H9 (cell line): ENCODE measurements at regions not wholly inside any gene's neighbourhood (a gene's known extent, or its start where the extent isn't known, plus 50 kb on each side); places are given as distances from the start of the nearest gene placed in this dataset.
A peak's percentile ranks its signal among the peaks of the same experiment; 100 is the strongest.

Experiments
- DNase-seq: peaks from one replicate; pipeline ENCODE4 v3.0.0-alpha.2; 2017
- H2AFZ ChIP-seq: one replicate; pipeline ENCODE4 v1.6.1; 2013; ENCODE audit warnings: mild to moderate bottlenecking, low read length, control low read depth, moderate library complexity
- H2AK5ac ChIP-seq: 2 replicates; pipeline ENCODE4 v1.6.1; 2013; ENCODE audit warnings: low read length, control low read depth, mixed read lengths; ENCODE audit not compliant: insufficient read length
- H2BK120ac ChIP-seq: one replicate; pipeline ENCODE4 v1.6.1; 2013; ENCODE audit warnings: low read depth, mild to moderate bottlenecking, low read length, control low read depth, inconsistent platforms; ENCODE audit not compliant: poor library complexity, severe bottlenecking
- H2BK12ac ChIP-seq: 2 replicates; pipeline ENCODE4 v1.6.1; 2013; ENCODE audit warnings: low read length, control low read depth, mixed read lengths, low read depth; ENCODE audit not compliant: insufficient read length
- H2BK15ac ChIP-seq: 2 replicates; pipeline ENCODE4 v1.6.1; 2013; ENCODE audit warnings: low read depth, low read length, control low read depth
- H2BK20ac ChIP-seq: one replicate; pipeline ENCODE4 v1.6.1; 2013; ENCODE audit warnings: low read depth, mild to moderate bottlenecking, low read length, control low read depth, inconsistent platforms; ENCODE audit not compliant: poor library complexity, severe bottlenecking
- H2BK5ac ChIP-seq: 2 replicates; pipeline ENCODE4 v1.6.1; 2013; ENCODE audit warnings: low read length, control low read depth, mixed read lengths; ENCODE audit not compliant: insufficient read length
- H3K14ac ChIP-seq: 2 replicates; pipeline ENCODE4 v1.6.1; 2013; ENCODE audit warnings: low read length, control low read depth; ENCODE audit not compliant: insufficient read depth
- H3K18ac ChIP-seq: 2 replicates; pipeline ENCODE4 v1.6.1; 2013; ENCODE audit warnings: low read depth, mild to moderate bottlenecking, mixed read lengths, low read length, control low read depth; ENCODE audit not compliant: insufficient read length
- H3K23ac ChIP-seq: 2 replicates; pipeline ENCODE4 v1.6.1; 2013; ENCODE audit warnings: low read length, control low read depth, mixed read lengths, low read depth; ENCODE audit not compliant: insufficient read length
- H3K23me2 ChIP-seq: 2 replicates; pipeline ENCODE4 v1.6.1; 2013; ENCODE audit warnings: low read depth, mild to moderate bottlenecking, mixed read lengths, low read length, control low read depth; ENCODE audit not compliant: insufficient read length, poor library complexity, severe bottlenecking
- H3K27ac ChIP-seq: 2 replicates; pipeline ENCODE4 v1.5.1; 2013; ENCODE audit warnings: low read length, control low read depth, mixed read lengths, low read depth; ENCODE audit not compliant: insufficient read length
- H3K27me3 ChIP-seq: 2 replicates; pipeline ENCODE4 v1.6.1; 2013; ENCODE audit warnings: low read length, control low read depth, inconsistent platforms; ENCODE audit not compliant: insufficient read depth
- H3K4ac ChIP-seq: 2 replicates; pipeline ENCODE4 v1.6.1; 2013; ENCODE audit warnings: low read depth, mild to moderate bottlenecking, control low read depth, inconsistent platforms, low read length, moderate library complexity
- H3K4me1 ChIP-seq: 2 replicates; pipeline ENCODE4 v1.6.1; 2013; ENCODE audit warnings: low read length, control low read depth, inconsistent platforms; ENCODE audit not compliant: insufficient read depth
- H3K4me2 ChIP-seq: 2 replicates; pipeline ENCODE4 v1.6.1; 2013; ENCODE audit warnings: low read length, control low read depth, mixed read lengths; ENCODE audit not compliant: insufficient read length, insufficient read depth
- H3K56ac ChIP-seq: 2 replicates; pipeline ENCODE4 v1.6.1; 2013; ENCODE audit warnings: low read depth, mild to moderate bottlenecking, mixed read lengths, low read length, control low read depth; ENCODE audit not compliant: insufficient read length
- H3K79me1 ChIP-seq: 2 replicates; pipeline ENCODE4 v1.6.1; 2013; ENCODE audit warnings: low read depth, mild to moderate bottlenecking, moderate library complexity, low read length, control low read depth, inconsistent platforms; ENCODE audit not compliant: insufficient read depth, poor library complexity, severe bottlenecking
- H3K79me2 ChIP-seq: 2 replicates; pipeline ENCODE4 v1.6.1; 2013; ENCODE audit warnings: low read length, control low read depth, inconsistent platforms; ENCODE audit not compliant: insufficient read depth
- H3K9ac ChIP-seq: 2 replicates; pipeline ENCODE4 v1.6.1; 2013; ENCODE audit warnings: low read length, control low read depth, mixed read lengths; ENCODE audit not compliant: insufficient read length; ENCODE audit errors: extremely low read depth
- H3K9me3 ChIP-seq: one replicate; pipeline ENCODE4 v1.6.1; 2013; ENCODE audit warnings: low read depth, low read length, inconsistent platforms; ENCODE audit not compliant: control insufficient read depth
- H3T11ph ChIP-seq: one replicate; pipeline ENCODE4 v1.6.1; 2013; ENCODE audit warnings: mild to moderate bottlenecking, low read length, control low read depth, inconsistent platforms
- H4K20me1 ChIP-seq: one replicate; pipeline ENCODE4 v1.6.1; 2013; ENCODE audit not compliant: control insufficient read depth, insufficient read length, insufficient read depth
- H4K5ac ChIP-seq: 2 replicates; pipeline ENCODE4 v1.6.1; 2013; ENCODE audit warnings: low read depth, mild to moderate bottlenecking, mixed read lengths, low read length, control low read depth; ENCODE audit not compliant: insufficient read length
- H4K8ac ChIP-seq: replicated peaks from 2 replicates; pipeline ENCODE4 v1.6.1; 2013; ENCODE audit warnings: low read length, control low read depth, mixed read lengths, low read depth; ENCODE audit not compliant: insufficient read length
- H4K91ac ChIP-seq: 2 replicates; pipeline ENCODE4 v1.6.1; 2013; ENCODE audit warnings: low read depth, mild to moderate bottlenecking, moderate library complexity, mixed read lengths, low read length, control low read depth; ENCODE audit not compliant: insufficient read length
- H3K27ac Mint-ChIP-seq, 3 experiments: 2 replicates in 2 of 3; 3 replicates in 1 of 3; pipeline ENCODE4 v1.8.0; 2020 to 2021; ENCODE audit warnings: mixed read lengths in 3 of 3, mild to moderate bottlenecking in 1 of 3, moderate library complexity in 1 of 3
- H3K27me3 Mint-ChIP-seq: 2 replicates; pipeline ENCODE4 v1.8.0; 2021; ENCODE audit warnings: low read depth, mild to moderate bottlenecking, moderate library complexity, mixed read lengths
- H3K36me3 Mint-ChIP-seq, 3 experiments: 2 replicates in 2 of 3; 3 replicates in 1 of 3; pipeline ENCODE4 v1.8.0; 2020 to 2021; ENCODE audit warnings: low read depth in 3 of 3, mixed read lengths in 3 of 3; ENCODE audit not compliant: insufficient read depth in 1 of 3
- H3K4me1 Mint-ChIP-seq, 2 experiments: 2 replicates each; pipeline ENCODE4 v1.8.0; 2020; ENCODE audit warnings: mixed read lengths in 2 of 2
- H3K4me3 Mint-ChIP-seq, 2 experiments: 2 replicates in 1 of 2; 3 replicates in 1 of 2; pipeline ENCODE4 v1.8.0; 2020 to 2021; ENCODE audit warnings: mild to moderate bottlenecking in 2 of 2, mixed read lengths in 2 of 2, moderate library complexity in 1 of 2
- H3K9me3 Mint-ChIP-seq, 2 experiments: 2 replicates in 1 of 2; 3 replicates in 1 of 2; pipeline ENCODE4 v1.8.0; 2020; ENCODE audit warnings: mild to moderate bottlenecking in 2 of 2, mixed read lengths in 2 of 2, moderate library complexity in 1 of 2
- CTCF ChIP-seq: fragments of 200-600 bp; sonication (generic); conservative IDR thresholded peaks from 3 replicates; pipeline ENCODE4 v1.8.0; 2021; ENCODE audit warnings: antibody characterized with exemption, mild to moderate bottlenecking
- WGBS: extraction: QIAGEN DNeasy Blood & Tissue Kit; methylation state at CpG from one replicate; pipeline ENCODE4 v1.1.7; 2013; ENCODE audit warnings: missing lambda C conversion rate, low lambda C conversion rate, mixed read lengths; ENCODE audit not compliant: insufficient read length; ENCODE audit errors: extremely low coverage; 5-methylcytosine and 5-hydroxymethylcytosine counted together

- Mint-ChIP-seq H3K36me3 (peaks cover 4 to 28% (median 9%) of the 10 kb centered on the region in 3 experiments; a peak in 6 of 7 replicates), H3K27ac (peak overlapping the region; percentile 90 to 97 (median 91)), H3K9me3 (peaks cover 12 to 32% of the 10 kb centered on the region in 2 experiments), H3K27me3 (peaks cover 1% of the 10 kb centered on the region; the same call in 1 of the 2 replicates), H3K4me3 (peak overlapping the region in 1 of 2 experiments; percentile 45; a peak in 1 of 5 replicates), H3K4me1 (peaks cover 27 to 33% of the 10 kb centered on the region in 2 experiments)
- Histone ChIP-seq H4K91ac (no peak overlapping the region), H3K9ac (no peak overlapping the region), H3T11ph (no peak overlapping the region), H2BK12ac (no peak overlapping the region), H2BK20ac (no peak overlapping the region), H3K79me2 (no peaks in the 10 kb centered on the region), H2BK120ac (no peak overlapping the region), H4K5ac (no peak overlapping the region), H2BK5ac (no peak overlapping the region), H3K4me2 (peak overlapping the region; percentile 42), H3K27ac (peak overlapping the region; percentile 75), H3K14ac (no peak overlapping the region), H3K18ac (no peak overlapping the region), H4K8ac (no peak overlapping the region), H3K4me1 (peaks cover 2% of the 10 kb centered on the region; the same call in 1 of the 2 replicates), H3K9me3 (no peaks in the 10 kb centered on the region), H3K23ac (no peak overlapping the region), H3K27me3 (no peaks in the 10 kb centered on the region), H3K23me2 (no peaks in the 10 kb centered on the region), H2BK15ac (no peak overlapping the region), H3K4ac (no peak overlapping the region), H3K56ac (no peak overlapping the region), H4K20me1 (no peaks in the 10 kb centered on the region), H3K79me1 (no peaks in the 10 kb centered on the region), H2AK5ac (no peak overlapping the region), H2AFZ (peak overlapping the region; percentile 71)
- no CpG with 5 or more reads among the region's 6 CpGs for WGBS
- TF ChIP-seq CTCF = no peak
- DNase-seq = no peak
Observed at GRCh38 chr17:68750208-68750562, 149.0 kb upstream of the FAM20A start.
